ENCODE measurements at regions not wholly inside any gene's neighbourhood (a gene's known extent, or its start where the extent isn't known, plus 50 kb on each side); places are given as distances from the start of the nearest gene placed in this dataset.
A peak's percentile ranks its signal among the peaks of the same experiment; 100 is the strongest.

- no peak for DNase-seq (ENCODE audit: low spot score)
Observed at GRCh38 chr2:15793078-15793913, 147.1 kb upstream of the MYCN start.

GRCh38 chr2:15793978-15794377, 146.4 kb upstream of the MYCN start:
- no peak for DNase-seq (ENCODE audit: low spot score)

DNA sequence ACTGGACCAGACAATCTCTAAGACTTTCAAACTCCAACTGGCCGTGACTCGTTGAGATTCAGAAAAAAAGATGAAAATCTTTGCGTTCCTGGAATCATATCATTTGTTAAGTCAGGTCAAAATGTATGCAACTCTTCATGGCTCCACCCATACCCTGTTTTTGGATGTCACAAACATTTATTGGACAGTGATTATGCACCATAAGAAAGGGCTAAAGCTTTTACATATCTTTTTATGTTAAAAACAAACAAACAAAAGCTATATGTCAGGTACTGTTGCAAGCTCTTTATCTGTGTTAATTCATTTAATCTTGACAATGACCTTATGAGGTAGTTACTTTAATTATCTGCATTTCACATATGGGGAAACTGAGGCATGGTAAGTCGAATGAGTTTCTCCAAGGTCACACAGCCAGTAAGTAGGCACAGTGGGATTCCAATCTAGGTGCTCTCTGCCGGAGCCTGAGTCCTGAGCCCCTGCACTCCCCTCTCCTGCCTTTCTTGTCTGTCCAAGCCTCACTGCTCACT, 145.7 kb upstream of the MYCN start:
- DNase-seq (ENCODE audit: low spot score) = no peak

- DNase-seq (ENCODE audit: low spot score) = no peak
Observed at GRCh38 chr2:15795426-15795825, 144.9 kb upstream of the MYCN start.

- DNase-seq (ENCODE audit: low spot score) = no peak
Observed at GRCh38 chr2:15796167-15796942, 144.0 kb upstream of the MYCN start.

DNA sequence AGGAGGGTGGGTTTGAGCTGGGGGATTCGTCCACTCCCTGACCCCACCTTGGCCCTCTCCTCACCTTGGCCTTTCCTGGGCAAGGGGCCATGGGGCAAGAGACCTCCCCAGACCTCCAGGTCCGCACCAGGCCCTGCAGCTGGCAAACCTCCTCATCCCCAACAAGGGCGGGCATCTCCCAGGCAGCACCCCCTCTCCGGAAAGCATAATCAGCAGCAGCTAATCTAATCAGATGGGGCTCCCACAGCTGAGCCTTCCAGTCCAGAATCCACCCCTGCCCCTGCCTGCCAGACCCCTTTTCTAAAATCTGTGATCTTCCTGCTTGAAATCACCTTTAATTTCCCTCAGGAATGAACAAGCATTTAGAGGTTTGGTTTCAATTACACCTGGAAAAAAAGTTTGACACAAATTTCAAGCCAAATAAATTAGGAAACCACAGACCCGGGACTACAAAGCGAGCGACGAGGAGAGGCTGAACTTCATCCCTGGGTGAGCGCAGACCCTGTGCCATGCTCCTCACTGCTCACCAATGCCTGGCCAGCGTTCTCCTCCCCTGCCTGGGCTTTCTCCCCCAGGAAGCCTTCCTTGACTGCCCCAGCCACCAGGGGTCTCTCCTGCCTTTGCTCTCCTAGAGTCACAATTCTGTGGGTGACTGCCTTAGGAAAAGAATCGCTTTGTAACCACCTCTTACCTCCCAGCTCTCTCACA, 143.0 kb upstream of the MYCN start:
- no peak for DNase-seq (ENCODE audit: low spot score)

DNA sequence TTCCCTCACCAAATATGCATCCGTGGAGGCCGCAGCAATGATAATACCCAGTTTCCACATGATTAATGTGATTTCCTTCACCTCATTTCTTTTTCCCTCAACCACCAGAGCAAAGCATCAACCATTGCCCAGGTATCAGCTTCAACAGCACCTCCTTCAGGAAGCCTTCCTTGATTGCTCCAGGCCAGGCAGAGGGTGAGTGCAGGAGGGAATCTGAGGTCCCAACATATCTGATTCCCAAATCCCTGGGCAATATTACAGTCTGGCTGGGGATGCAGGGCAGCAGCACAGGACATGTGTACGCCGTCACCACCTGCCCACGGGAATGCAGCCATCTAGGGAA, 142.4 kb upstream of the MYCN start:
- DNase-seq (ENCODE audit: low spot score) = no peak

DNA sequence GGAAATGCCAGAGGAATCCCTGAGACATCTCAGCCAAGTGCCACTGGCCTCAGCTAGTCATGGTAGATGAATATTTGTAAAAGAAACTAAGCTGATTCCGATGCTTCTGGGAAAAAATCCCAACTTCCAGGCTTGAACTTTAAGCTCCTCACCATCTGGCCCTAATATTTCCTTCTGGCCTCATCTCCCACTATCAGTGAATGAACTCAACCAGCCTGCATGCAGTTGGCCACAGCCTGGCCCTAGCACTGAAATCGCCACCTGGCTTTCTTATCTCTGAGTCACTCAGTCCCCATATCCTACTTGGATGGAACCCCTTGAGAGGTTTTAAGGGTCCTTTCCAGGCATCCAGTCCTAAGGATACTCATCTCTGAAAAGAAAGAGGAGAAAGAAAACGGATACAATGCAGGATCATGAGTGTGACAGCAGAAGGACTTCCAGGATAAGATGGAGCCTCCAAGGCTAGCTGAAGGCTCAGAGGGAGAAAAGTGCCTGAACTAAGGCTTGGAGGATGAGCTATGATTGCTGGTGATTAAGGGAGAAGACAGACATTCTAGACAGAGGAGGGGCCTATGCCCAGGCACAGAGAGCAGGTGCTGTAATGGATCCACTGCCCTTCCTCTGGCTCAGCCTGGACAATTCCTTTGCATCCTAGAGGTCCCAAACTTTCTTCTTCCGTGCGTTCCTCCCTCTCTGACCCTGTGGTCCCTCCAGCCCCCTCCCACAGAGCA, 141.5 kb upstream of the MYCN start:
- DNase-seq (ENCODE audit: low spot score) = peak; percentile 53

GRCh38 chr2:15799432-15799827, 140.9 kb upstream of the MYCN start:
- DNase-seq (ENCODE audit: low spot score) = no peak

DNA sequence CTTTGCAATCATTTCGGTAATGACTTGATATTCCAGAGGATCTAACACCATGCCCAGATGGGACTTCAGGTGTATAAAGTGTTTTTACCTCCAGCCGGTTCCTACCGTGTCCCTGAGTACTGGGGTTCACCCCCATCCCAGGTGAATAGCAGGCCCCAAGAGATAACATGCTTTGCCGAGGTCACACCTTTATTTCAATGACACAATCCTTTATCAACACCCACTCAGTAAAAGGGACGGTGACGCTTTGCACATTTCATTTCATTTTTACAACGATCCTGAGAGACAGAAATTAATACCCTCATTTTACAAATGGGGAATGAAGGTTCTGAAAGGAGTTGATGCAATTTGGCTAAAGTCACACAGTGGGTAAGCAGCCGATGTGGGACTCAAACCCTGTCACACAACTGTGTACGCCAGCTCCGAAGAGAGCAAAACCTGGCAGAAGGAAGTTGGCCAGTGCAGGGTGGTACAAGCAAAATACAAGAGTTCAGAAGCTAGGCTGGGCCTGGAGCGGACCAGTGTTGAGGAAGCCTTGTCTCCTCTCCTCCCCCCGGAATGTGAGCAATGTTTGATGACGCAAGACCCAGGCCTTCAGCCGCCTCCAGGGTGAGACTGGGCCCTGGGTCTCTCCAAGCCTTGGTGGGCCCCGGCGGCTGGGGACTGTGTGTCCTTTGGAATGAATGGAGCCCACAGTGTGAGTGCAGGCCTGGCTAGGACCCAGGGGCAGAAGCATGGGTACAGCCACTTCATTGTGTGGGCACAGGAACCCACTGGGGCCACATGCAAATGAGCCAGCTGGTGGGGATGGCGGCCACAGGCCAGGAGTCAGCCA, 139.6 kb upstream of the MYCN start:
- DNase-seq (ENCODE audit: low spot score) = peak; percentile 5

GRCh38 chr2:15801439-15801838, 138.9 kb upstream of the MYCN start:
- no peak for DNase-seq (ENCODE audit: low spot score)

- no peak for DNase-seq (ENCODE audit: low spot score)
Observed at GRCh38 chr2:15801904-15802303, 138.4 kb upstream of the MYCN start.

GRCh38 chr2:15802657-15803542, 137.4 kb upstream of the MYCN start:
- no peak for DNase-seq (ENCODE audit: low spot score)

DNA sequence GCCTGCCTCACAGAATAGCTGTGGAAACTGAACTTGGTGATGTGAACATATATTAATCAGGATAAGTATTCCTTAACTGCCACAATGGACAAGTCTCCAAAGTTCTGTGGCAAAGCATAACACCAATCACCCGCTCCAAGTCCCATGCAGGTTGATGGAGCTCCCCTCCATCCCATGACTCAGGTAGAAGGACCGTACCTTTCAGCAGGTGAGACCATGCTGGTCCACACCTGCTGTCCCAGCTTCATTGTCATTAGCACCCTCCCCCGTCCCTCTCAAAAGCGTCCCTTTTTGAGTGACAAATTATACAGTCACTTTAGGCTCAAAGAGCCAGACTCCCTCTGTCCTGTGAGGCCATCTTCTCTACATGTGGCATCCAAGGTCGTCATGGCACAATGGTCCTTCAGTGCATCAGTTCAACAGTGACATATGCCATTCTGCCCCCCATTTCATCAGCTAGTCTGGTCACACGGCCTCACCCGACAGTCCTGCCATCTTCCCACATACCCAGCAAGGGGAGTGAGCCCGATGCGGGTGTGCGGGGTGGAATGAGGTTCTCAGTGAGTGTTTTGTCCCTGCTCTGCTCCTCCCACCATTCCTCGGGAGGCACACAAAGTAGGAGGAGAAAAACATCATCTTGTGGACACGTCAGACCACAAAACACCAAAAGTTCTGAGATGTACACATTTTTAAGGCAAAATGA, 136.7 kb upstream of the MYCN start:
- DNase-seq (ENCODE audit: low spot score) = no peak

DNA sequence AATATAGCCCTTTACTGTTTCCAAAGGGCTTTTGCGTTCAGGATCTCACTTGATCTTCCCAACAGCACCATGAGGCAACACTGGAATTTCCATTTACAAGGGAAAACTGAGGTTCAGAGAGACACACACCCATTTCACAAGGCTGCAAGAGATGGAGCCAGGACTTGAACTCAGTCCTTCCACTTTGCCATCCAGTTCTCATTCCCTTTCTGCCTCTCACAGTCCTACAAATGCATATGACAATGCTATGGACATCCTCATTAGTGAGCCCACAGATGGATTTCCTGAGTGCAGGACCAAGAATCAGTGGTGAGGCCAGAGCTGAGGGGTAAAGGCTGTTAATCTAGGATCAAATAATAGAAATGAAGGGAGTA, 136.1 kb upstream of the MYCN start:
- no peak for DNase-seq (ENCODE audit: low spot score)

DNA sequence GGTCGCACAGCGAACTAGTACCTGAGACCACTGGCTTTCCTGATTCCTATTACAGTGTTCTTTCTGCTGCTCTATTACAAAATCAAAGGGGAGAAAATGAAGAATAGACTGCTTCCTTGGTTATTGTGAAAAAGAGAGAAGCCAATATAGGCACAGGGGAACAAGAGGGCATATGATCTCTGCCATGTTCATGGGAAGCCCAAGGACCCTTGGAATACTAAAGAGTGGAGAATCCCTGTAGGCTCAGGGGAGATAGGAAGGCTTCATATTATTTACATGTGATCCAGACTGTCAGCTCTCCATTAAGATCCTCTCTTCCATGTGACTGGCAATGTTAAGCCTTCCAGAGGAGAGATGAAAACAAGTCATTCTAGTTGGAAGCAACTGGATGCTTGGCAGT, 135.7 kb upstream of the MYCN start:
- no peak for DNase-seq (ENCODE audit: low spot score)

GRCh38 chr2:15805206-15805605, 135.1 kb upstream of the MYCN start:
- no peak for DNase-seq (ENCODE audit: low spot score)

GRCh38 chr2:15805772-15806171, 134.6 kb upstream of the MYCN start:
- no peak for DNase-seq (ENCODE audit: low spot score)

GRCh38 chr2:15806801-15807417, 133.4 kb upstream of the MYCN start:
- no peak for DNase-seq (ENCODE audit: low spot score)
